G401 (cell line): ENCODE measurements at regions not wholly inside any gene's neighbourhood (a gene's known extent, or its start where the extent isn't known, plus 50 kb on each side); places are given as distances from the start of the nearest gene placed in this dataset.
"Not testable (repeated sequence)": the region's sequence is repeated elsewhere in the genome, so short reads cannot be mapped to it uniquely, and the experiment has no call there.

Experiments used
- DNase-seq: peaks from one replicate; pipeline ENCODE4 v3.0.0-alpha.2; 2015; ENCODE audit warnings: low spot score
- in situ Hi-C: cut with HindIII; loops from 2 replicates; pipeline ENCODE4 v1.10.0; 2016; ENCODE audit warnings: low sequenced_read_pairs, mixed read lengths

DNA sequence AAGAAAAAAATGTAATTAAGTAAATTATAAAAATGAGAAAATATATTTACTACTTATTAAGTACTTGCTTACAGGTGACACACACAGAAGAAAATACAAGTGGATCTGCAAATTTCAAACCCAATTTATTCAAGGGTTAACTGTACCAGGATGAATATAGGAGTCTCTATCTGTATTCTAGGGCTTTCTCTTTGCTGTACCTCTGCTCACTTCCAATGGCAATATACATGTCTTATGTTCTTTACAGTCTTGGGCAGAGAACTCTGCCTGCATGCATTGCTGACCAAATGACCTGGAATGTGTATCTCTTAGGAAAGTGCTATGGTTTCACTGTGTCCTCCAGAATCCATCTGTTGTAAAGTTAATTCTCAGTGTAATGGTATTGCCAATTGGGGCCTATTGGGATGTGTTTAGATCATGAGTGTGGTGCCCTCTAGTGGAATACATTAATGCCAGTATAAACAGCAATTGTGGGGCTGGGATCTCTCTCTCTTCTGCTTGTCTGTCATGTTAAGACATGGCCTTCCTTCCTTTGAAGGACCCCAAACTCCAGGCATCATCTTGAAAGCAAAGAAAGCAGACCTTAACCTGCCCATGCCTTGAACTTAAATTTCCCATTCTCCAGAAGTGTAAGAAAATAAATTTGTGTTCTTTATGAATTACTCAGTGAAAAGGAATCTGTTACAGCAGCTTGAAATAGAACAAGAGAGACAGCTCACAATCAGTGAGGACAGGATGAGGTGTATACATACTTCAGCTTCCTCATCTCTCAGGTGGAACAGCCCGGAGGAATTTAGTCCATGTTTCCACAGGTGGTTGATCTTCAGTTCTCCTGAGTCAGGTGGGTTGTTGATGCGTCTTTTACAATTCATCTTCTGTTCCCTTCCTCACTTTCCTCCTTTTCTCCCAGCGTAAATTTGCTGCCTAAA, 356.9 kb downstream of the RPIA start:
- DNase-seq = peak; percentile 13
- in situ Hi-C loops = not testable (repeated sequence)

DNA sequence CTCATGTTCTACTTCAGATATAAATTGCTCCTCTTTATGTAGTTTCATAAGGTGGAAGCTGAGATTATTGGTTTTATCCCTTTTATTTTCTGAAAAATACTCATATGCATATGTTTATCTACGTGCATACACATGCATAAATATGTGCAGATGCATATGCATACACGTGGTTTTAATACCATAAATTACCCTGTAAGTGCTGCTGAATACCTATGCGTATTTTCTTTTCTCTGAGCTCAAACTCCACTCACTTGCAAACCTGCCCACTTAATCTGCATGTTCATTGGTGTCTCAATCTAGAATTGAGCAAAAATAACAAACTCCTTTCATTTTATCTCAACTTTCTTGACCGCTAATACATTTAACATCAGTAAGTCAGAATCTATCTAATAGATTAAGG, 367.1 kb downstream of the RPIA start:
- DNase-seq, in situ Hi-C loops: not testable (repeated sequence)

DNA sequence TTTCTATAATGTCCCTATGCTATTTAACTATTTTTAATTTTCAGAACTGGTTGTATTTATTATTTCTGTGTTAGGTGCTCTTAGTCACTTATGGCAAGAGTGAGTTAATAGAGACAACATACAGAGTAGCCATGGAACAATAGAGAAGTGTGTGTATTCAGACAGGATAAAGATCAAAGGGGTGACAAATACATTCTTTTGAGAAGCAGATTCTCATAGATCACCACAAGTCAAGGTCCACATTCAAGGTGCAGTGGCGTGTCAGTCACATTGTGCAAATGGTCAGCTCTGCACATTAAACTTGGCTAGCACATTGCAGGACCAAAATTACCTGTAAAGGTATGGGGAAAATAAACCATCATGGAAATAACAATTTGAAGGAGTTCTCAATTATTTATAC, 369.7 kb downstream of the RPIA start:
- DNase-seq, in situ Hi-C loops: not testable (repeated sequence)

DNA sequence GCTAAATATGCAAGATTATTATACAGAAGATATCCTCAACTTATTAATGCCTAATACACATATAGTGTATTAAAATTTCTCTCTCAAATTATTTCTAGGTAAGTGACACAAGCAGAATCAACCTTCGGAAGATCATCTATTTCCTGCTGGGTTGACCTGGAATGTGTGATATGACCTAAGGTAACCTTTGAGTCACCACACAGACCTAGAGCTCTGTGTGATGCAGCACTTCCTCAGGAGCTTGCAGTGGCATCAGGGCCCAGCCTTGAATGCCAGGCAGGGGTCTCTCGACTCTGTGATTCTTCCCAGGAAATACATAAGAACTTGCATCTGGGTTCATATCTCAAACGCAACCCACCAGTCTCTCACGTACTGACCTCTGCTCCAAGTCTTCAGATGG, 385.3 kb downstream of the RPIA start:
- DNase-seq, in situ Hi-C loops: not testable (repeated sequence)

DNA sequence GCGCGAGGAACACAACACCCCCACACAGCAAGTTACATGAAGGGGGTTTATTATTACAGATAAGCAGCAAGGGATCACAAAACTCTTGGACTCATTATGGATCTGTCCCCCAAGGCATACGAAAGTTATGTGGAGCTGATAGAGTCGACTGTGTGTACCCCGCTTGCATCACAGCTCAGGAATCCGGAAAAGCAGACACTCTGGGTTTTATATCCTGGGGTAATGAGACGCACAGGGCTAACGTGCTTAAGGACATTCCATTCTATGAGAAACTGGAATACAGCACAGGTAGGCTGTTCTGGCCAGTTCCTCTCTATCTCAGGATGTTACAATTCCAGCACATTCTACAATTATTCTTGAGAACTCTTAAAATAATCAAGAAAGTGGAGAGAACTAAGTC, 401.4 kb downstream of the RPIA start:
- in situ Hi-C loops, DNase-seq: not testable (repeated sequence)

DNA sequence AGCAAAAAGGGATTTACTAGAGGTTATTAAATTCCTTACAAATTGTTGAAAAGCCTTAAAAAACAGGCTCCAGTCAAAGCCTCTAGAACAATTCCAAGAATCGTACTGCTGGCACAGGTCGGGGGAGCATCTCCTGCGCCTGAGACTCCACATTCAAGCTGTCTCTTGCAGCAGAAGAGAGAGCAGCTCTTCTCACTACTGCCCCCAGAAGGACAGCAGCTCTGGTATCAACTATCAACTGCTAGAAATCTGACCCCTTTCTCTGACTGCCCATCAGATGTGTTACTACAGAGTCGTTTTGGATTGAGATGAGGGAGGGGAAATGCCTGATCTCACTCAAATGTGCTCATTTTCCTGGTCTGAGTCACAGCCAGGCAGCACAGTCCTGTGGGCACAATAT, 403.6 kb downstream of the RPIA start:
- in situ Hi-C loops, DNase-seq: not testable (repeated sequence)

DNA sequence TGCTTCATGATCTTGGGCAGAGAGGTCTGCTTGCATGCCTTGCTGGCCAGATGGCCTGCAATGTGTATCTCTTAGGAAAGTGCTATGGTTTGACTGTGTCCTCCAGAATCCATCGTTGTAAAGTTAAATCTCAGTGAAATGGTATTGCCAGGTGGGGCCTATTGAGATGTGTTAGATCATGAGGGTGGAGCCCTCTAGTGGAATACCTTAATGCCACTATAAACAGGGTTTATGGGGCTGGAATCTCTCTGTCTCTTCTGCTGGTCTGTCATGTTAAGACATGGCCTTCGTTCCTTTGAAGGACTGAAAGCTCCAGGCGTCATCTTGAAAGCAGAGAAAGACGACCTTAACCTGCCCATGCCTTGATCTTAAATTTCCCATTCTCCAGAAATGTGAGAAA, 411.1 kb downstream of the RPIA start:
- DNase-seq, in situ Hi-C loops: not testable (repeated sequence)

DNA sequence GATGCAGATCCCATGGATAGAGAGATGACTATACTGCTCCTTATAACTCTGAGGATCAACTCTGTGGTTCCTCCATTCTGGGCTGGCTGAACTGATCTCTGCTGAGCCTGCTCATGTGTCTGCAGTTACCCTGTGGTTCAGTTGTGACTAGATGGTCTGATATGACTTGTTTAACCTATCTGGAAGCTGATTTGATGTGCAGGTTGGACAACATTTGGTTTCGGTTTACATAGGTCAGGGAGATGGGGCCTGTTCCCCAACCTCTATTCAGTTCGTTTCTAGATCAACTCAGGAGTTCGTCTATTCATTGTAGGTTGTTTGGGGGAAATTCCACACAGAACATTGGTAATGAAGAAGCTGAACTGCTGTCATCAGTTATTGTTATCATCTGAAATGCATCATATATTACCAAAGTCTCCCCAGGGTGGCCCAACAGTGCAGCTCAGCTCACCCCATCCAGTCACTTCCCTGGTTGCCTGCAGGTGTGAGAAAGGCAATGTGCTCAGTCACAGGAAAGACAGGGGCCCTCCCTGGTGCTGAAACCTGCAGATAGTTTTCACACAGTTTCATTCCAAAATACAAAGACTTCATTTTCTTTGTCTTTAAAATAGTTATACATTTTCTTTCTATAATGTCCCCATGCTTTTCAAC, 415.0 kb downstream of the RPIA start:
- in situ Hi-C loops = not testable (repeated sequence)

DNA sequence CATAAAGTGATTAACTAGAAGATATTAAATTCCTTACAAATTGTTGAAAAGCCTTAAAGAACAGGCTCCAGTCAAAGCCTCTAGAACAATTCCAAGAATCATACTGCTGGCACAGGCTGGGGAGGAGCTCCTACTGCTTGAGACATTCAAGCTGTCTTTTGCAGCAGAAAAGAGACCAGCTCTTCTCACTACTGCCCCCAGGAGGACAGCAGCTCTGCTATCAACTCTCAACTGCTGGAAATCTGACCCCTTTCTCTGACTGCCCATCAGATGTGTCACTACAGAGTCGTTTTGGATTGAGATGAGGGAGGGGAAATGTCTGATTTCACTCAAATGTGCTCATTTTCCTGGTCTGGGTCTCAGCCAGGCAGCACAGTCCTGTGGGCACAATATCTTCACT, 421.0 kb downstream of the RPIA start:
- DNase-seq, in situ Hi-C loops: not testable (repeated sequence)

More for the DNA sequence above, 415.0 kb downstream of the RPIA start:
- not testable (repeated sequence) for DNase-seq

DNA sequence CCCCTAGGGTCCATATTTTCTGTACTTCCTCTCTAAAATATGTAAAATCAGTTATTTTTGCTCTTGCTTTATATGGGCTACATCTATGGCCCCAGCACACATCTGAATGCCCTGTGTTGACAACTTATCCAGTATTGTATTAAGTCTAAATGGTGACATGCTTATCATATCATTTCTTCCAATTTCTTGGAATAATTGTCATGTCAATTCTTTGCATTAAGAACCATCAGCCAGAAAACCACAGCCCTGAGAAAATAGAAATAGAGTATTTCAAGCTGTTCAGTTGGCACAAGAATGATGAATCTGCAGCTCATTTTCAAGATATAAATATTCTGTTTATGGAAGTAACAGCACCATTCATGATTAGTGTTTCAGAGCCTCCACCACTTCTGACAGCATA, 421.8 kb downstream of the RPIA start:
- in situ Hi-C loops, DNase-seq: not testable (repeated sequence)

DNA sequence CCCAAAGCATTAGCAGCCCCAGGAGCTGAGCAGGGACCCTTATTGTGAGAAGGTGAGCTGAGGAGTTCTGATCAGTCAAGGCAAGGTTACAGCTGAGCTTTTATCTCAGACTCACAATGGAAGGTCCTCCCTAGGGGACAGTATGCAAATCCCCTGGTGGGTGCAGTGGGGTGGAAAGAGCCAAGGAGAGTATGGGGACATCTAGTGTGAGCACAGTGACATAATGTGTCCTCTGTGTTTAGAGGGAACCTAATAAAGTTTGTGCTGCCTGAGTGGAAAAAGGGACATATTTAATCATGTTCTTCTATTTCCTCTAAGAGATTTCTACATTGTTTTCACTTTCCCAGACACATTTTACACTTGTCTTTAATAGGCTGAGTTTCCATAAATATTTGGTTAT, 438.0 kb downstream of the RPIA start:
- DNase-seq, in situ Hi-C loops: not testable (repeated sequence)

DNA sequence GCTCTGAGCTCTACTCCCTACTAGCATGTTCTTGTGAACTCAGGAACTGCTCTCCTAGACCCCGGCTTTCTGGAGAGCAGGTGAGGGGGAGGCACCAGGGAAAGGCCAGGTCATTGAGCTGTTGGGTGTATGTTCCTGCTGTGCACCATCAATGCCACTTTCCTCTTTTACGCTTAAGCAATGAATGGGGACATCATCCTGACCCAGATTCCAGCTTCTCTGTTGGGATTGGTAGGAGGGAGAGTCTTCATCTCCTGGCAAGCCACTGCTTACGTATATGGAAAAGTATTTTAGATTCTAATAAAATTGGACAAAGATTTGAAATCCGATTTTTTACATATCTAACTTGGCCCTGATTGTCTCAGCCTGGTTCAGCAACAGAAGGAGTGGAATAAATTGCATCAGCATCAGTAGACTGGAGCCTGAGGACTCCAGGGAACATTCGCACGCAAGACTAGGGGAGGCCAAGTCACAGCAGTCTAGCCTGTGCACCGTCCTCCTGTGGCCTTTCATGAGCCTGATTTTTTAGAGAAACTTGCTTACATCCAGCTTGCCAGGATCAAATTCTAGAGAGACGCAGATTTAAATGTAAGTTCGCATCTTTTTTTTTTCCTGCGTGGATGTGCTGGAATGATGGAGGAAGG, 439.3 kb downstream of the RPIA start:
- in situ Hi-C loops, DNase-seq: not testable (repeated sequence)

DNA sequence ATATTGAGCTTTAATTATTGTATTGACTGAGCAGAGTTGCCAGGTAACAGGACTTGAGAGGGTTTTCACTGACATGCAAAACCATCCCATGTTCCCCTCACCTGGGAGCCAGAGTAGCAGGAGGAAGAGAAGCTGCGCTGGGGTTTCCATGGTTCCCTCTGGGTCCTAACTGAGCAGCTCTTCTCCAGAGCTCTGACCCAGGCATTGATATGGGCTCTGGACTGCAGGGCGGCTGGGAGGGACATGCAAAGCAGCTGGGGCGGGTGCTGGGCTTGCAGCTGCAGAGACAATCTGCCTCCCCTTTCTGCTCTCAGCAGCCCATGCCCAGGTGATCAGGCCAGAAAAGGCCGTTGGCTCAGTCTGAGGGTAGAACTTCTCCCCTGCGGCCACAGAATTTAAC, 451.5 kb downstream of the RPIA start:
- in situ Hi-C loops, DNase-seq: not testable (repeated sequence)

DNA sequence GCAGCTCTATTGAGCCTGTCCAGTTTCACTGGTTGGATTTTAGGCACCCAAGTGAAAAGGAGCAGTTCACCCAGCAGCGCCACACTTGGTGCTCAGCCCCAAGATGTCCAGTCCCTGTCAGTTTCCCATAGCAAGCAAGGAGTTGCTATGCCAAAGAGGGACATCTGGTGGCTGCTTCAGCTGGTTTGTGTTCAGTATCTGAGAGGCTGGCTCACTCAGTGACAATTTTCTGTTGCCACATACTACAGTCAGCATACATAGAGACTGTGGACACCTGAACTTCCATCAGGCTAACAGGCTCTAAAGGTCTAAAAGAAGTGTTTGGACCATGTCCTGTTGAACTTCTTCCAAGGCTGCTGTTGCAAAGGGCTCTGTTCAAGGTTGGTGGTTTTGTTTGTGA, 453.9 kb downstream of the RPIA start:
- DNase-seq, in situ Hi-C loops: not testable (repeated sequence)

DNA sequence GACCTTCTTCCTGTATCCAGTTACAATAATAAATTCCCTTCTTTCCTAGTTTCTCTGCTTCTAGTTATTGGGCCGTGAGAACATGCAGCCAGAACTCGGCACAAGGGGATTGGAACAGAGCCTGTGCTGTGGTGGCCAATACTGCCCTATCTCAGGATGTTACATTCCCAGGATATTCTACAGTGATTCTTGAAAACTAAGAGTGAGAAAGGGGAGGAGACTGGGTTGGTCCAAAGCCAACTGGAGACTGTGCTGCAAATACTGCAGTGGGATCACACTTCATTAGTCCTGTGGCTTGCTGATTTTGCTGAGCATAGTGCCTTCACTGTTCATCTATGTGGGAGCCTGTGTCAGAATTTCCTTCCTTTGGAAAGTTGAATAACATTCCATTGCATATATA, 456.8 kb downstream of the RPIA start:
- in situ Hi-C loops, DNase-seq: not testable (repeated sequence)

DNA sequence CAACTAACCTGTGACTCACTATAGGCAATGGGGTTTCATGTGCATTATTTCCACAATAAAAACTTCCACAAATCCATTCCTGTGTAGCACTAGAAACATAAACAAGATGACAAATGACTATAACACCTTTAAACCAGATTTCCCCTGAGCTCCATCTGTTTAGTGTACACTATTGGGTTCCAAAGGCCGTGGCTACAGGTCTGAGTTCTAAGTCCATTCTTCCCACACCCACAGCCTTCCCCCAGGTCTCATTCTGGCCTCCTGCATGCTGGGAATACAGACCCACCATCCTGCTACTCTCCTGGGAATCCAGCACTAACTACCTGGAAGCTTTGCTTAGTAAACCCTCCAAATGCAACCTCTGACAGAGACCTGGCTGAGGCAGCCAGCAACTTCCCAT, 460.2 kb downstream of the RPIA start:
- DNase-seq, in situ Hi-C loops: not testable (repeated sequence)

DNA sequence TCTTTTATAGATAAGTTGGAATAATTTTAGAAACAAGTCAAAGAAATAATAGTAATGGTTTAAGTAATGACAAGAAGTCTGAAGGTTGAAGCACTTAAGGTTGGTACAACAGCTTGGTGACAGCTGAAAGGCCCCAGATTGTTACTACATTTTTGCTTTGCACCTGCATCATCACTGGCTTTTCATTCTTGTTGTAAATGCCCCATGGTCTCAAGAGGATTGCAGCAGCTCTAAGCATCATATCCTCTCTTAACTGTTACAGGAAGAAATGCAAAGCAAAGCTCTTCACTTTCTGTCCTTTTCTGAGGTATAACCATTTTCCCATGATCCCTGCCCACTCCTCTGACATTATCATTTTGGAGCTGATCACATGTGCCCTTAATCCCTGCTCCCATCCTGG, 461.0 kb downstream of the RPIA start:
- DNase-seq, in situ Hi-C loops: not testable (repeated sequence)

DNA sequence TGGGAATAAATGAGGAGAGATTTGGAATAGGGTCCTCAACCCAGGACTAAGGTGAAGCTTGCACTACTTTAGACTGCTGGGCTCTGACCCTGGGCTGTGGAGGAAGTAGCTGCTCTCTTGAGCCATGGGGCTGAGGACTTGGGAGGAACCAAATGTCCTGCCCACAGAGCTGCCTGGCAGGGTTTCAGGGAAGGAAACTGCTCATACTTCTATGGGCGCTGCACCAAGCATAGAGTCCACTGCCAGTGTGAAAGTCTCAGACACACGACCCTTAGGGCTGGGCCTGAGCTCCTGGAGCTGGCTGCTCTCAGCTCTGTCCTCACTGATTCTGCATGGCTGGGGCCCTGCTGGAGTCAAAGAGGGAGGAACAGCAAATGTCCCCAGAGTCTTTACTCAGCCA, 461.7 kb downstream of the RPIA start:
- in situ Hi-C loops, DNase-seq: not testable (repeated sequence)

DNA sequence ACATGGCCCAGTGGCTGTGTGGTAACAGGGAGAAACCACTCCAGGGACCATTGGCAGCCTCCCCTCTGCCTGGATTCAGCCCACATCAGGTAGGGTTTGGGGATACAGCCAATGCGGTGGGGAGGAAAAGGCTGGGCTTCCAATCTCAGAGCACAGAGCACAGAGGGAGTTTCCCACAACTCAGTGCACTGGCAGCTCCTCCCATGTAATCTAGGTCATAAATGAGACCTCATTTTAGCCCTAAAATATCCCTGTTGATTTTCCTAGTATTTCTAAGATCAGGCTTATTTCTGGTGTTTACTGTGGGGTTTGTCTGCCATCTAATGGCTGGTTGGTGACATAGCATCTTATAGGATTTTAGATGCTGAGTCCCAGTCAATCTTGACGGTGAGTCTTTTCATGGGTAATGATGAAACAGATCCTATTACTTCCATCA, 462.8 kb downstream of the RPIA start:
- DNase-seq, in situ Hi-C loops: not testable (repeated sequence)

DNA sequence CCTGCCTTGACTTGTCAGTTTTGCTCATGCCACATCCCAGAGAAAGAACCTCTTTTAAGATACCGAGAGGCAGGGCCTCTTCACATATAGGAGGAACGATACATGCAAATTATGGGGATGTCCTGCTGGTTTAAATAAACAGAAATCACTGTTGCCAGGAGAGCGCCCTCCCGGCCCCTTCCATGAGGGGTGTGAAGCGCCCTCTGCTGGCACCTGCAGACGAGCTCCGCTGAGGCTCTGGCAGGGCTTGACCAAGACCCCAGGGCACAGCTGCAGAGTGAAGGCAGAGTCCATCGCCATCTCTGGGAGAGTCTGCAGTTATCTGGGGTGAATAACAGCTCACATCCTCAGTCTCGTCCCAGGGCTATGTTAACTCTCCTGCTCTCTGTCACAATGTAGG, 468.8 kb downstream of the RPIA start:
- DNase-seq, in situ Hi-C loops: not testable (repeated sequence)
